MM.1S (cell line): ENCODE measurements at regions not wholly inside any gene's neighbourhood (a gene's known extent, or its start where the extent isn't known, plus 50 kb on each side); places are given as distances from the start of the nearest gene placed in this dataset.

Experiments used
- CTCF ChIP-seq: fragments of 300-600 bp; sonication (generic); IDR thresholded peaks from 2 replicates; pipeline ENCODE4 v1.5.1; 2016; ENCODE audit warnings: antibody characterized with exemption, low read length, mixed read lengths
- EZH2 ChIP-seq: fragments of 300-600 bp; sonication (generic); optimal IDR thresholded peaks from 2 replicates; pipeline ENCODE3; 2017; ENCODE audit warnings: low read depth, mild to moderate bottlenecking, antibody characterized with exemption, low read length, mixed read lengths
- EZH2phosphoT487 ChIP-seq: fragments of 300-600 bp; sonication (generic); IDR thresholded peaks from 2 replicates; pipeline ENCODE4 v1.6.1; 2018; ENCODE audit warnings: antibody characterized with exemption, low read length

DNA sequence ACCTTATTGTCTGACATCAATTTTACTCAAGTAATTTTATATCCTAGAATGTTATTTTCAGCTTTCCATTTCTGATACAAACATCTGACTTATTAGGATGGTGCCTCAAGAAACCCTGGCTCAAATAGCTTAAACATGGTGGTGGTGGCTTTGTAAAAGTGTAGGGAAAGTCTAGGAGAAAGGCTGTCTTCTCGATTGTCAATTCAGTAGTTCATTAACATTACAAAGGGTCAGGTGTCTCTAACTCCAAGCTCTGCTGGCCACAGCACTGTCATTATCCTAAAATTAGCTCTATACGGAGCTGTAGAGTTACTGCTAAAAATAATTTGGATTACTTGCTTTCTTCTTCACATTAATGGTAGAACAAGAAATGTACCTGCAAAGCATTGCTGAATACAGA, 1360.1 kb upstream of the CDH6 start:
- no peak for TF ChIP-seq CTCF
- TF ChIP-seq EZH2: no peak
- no peak for TF ChIP-seq EZH2phosphoT487
